ENCODE measurements at regions not wholly inside any gene's neighbourhood (a gene's known extent, or its start where the extent isn't known, plus 50 kb on each side); places are given as distances from the start of the nearest gene placed in this dataset.
"Not testable (repeated sequence)": the region's sequence is repeated elsewhere in the genome, so short reads cannot be mapped to it uniquely, and the experiment has no call there.

GRCh38 chr5:148880197-148880596 is 53.8 kb downstream of the ADRB2 start:
- no peak for DNase-seq (ENCODE audit: low read depth in 2 of 2)

- DNase-seq (ENCODE audit: low read depth in 2 of 2): no peak
These were observed 54.3 kb downstream of the ADRB2 start for GRCh38 chr5:148880696-148881095.

GRCh38 chr5:148882332-148882731 is 55.9 kb downstream of the ADRB2 start:
- DNase-seq (ENCODE audit: low read depth in 2 of 2): no peak

- no peak for DNase-seq (ENCODE audit: low read depth in 2 of 2)
These were observed 58.1 kb downstream of the ADRB2 start for GRCh38 chr5:148884339-148885020.

GRCh38 chr5:148887123-148887881 is 60.9 kb downstream of the ADRB2 start:
- DNase-seq (ENCODE audit: low read depth in 2 of 2): no peak

- DNase-seq (ENCODE audit: low read depth in 2 of 2): not testable (repeated sequence)
These were observed 63.5 kb downstream of the ADRB2 start for GRCh38 chr5:148889936-148890335.

- not testable (repeated sequence) for DNase-seq (ENCODE audit: low read depth in 2 of 2)
These were observed 69.0 kb downstream of the ADRB2 start for GRCh38 chr5:148895441-148895840.

GRCh38 chr5:148897842-148898241 is 71.4 kb downstream of the ADRB2 start:
- no peak for DNase-seq (ENCODE audit: low read depth in 2 of 2)

- DNase-seq (ENCODE audit: low read depth in 2 of 2): no peak
These were observed 72.1 kb downstream of the ADRB2 start for GRCh38 chr5:148898413-148899075.

- no peak for DNase-seq (ENCODE audit: low read depth in 2 of 2)
These were observed 73.6 kb downstream of the ADRB2 start for GRCh38 chr5:148899993-148900392.

- DNase-seq (ENCODE audit: low read depth in 2 of 2): no peak
These were observed 76.1 kb downstream of the ADRB2 start for GRCh38 chr5:148902478-148902877.

GRCh38 chr5:148903587-148903986 is 77.2 kb downstream of the ADRB2 start:
- DNase-seq (ENCODE audit: low read depth in 2 of 2): no peak

- DNase-seq (ENCODE audit: low read depth in 2 of 2): no peak
These were observed 78.0 kb downstream of the ADRB2 start for GRCh38 chr5:148904440-148904839.

- no peak for DNase-seq (ENCODE audit: low read depth in 2 of 2)
These were observed 79.1 kb downstream of the ADRB2 start for GRCh38 chr5:148905541-148905940.

- DNase-seq (ENCODE audit: low read depth in 2 of 2): no peak
These were observed 80.6 kb downstream of the ADRB2 start for GRCh38 chr5:148906968-148907367.

GRCh38 chr5:148909040-148909439 is 82.6 kb downstream of the ADRB2 start:
- peak; percentile 89 to 95 for DNase-seq (ENCODE audit: low read depth in 2 of 2)

GRCh38 chr5:148909766-148910165 is 83.4 kb downstream of the ADRB2 start:
- peak; percentile 52 to 68 for DNase-seq (ENCODE audit: low read depth in 2 of 2)

- DNase-seq (ENCODE audit: low read depth in 2 of 2): peak in 1 of 2 donors; percentile 63
These were observed 83.8 kb downstream of the ADRB2 start for GRCh38 chr5:148910216-148910615.

- DNase-seq (ENCODE audit: low read depth in 2 of 2): peak; percentile 79 to 93
These were observed 84.4 kb downstream of the ADRB2 start for GRCh38 chr5:148910686-148911361.

- DNase-seq (ENCODE audit: low read depth in 2 of 2): peak in 1 of 2 donors; percentile 77
These were observed 85.0 kb downstream of the ADRB2 start for GRCh38 chr5:148911386-148911785.

- no peak for DNase-seq (ENCODE audit: low read depth in 2 of 2)
These were observed 85.7 kb downstream of the ADRB2 start for GRCh38 chr5:148912146-148912545.

All from lung microvascular endothelial cell (primary cell).